OCI-LY7 (cell line): ENCODE measurements at regions not wholly inside any gene's neighbourhood (a gene's known extent, or its start where the extent isn't known, plus 50 kb on each side); places are given as distances from the start of the nearest gene placed in this dataset.

ENCODE experiments used
- BruUV-seq: library from RNA; stranded (reverse); fragments of 400-500 nt; replicated peaks from 2 replicates; lab custom pipeline; 2021; lab: Mats Ljungman, UMichigan
- CTCF ChIA-PET: fragments of 300-600 bp; sonication (Branson Sonifier 250); formaldehyde crosslinking; loops from one replicate; lab custom pipeline; 2022; ENCODE audit warnings: antibody characterized with exemption; ENCODE audit not compliant: unreplicated experiment; lab: Charles Lee
- POLR2A ChIA-PET: fragments of 300-600 bp; sonication (Branson Sonifier 250); formaldehyde crosslinking; loops from one replicate; lab custom pipeline; 2022; ENCODE audit warnings: antibody characterized with exemption; lab: Charles Lee
- DNase-seq: peaks from one replicate; pipeline ENCODE4 v3.0.0-alpha.2; 2015; ENCODE audit warnings: low spot score
- H2AFZ ChIP-seq: fragments of 200-600 bp; sonication (generic), shearing (Covaris generic); 2 replicates; pipeline ENCODE4 v1.6.1; 2014; ENCODE audit warnings: mild to moderate bottlenecking, antibody characterized with exemption, low read length, moderate library complexity
- H3K27ac ChIP-seq: fragments of 200-600 bp; sonication (generic); 2 replicates; pipeline ENCODE4 v1.5.1; 2014; ENCODE audit warnings: mixed run types, low read depth, mild to moderate bottlenecking, moderate library complexity, low read length, inconsistent platforms; ENCODE audit not compliant: poor library complexity, severe bottlenecking
- H3K36me3 ChIP-seq: fragments of 200-600 bp; sonication (generic); 2 replicates; pipeline ENCODE4 v1.6.1; 2014; ENCODE audit warnings: mild to moderate bottlenecking, antibody characterized with exemption, low read length, moderate library complexity, mixed read lengths; ENCODE audit not compliant: insufficient read depth
- H3K4me1 ChIP-seq: fragments of 200-600 bp; sonication (generic); 2 replicates; pipeline ENCODE4 v1.5.1; 2014; ENCODE audit warnings: mild to moderate bottlenecking, low read length; ENCODE audit not compliant: insufficient read depth, poor library complexity, severe bottlenecking
- H3K4me2 ChIP-seq: fragments of 200-600 bp; sonication (generic); 2 replicates; pipeline ENCODE4 v1.6.1; 2014; ENCODE audit warnings: mild to moderate bottlenecking, low read length
- H3K4me3 ChIP-seq: fragments of 200-600 bp; sonication (generic); 2 replicates; pipeline ENCODE4 v1.5.1; 2014; ENCODE audit warnings: mild to moderate bottlenecking, low read depth, low read length; ENCODE audit not compliant: poor library complexity, severe bottlenecking
- H3K79me2 ChIP-seq: fragments of 200-600 bp; sonication (generic); 2 replicates; pipeline ENCODE4 v1.6.1; 2016; ENCODE audit warnings: low read depth, mild to moderate bottlenecking, low read length, moderate library complexity, mixed read lengths; ENCODE audit not compliant: insufficient read depth
- H3K9me2 ChIP-seq: fragments of 200-600 bp; sonication (generic); 2 replicates; pipeline ENCODE4 v1.6.1; 2016; ENCODE audit warnings: mild to moderate bottlenecking, low read length, mixed read lengths; ENCODE audit not compliant: insufficient read depth
- H3K9me3 ChIP-seq: fragments of 200-600 bp; sonication (generic); 2 replicates; pipeline ENCODE4 v1.6.1; 2014; ENCODE audit warnings: mild to moderate bottlenecking, mixed run types, low read length, mixed read lengths
- H4K20me1 ChIP-seq: fragments of 200-600 bp; sonication (generic); 2 replicates; pipeline ENCODE4 v1.6.1; 2014; ENCODE audit warnings: mild to moderate bottlenecking, antibody characterized with exemption, low read length, moderate library complexity, mixed read lengths; ENCODE audit not compliant: insufficient read depth
- EZH2phosphoT487 ChIP-seq: fragments of 200-600 bp; sonication (generic); IDR thresholded peaks from 2 replicates; pipeline ENCODE4 v1.6.1; 2018; ENCODE audit warnings: low read depth, borderline replicate concordance, mild to moderate bottlenecking, mixed run types, antibody characterized with exemption, low read length, moderate library complexity, mixed read lengths
- intact Hi-C: fragments of 100-400 bp; cut with micrococcal nuclease; formaldehyde crosslinking; loops from one replicate; pipeline ENCODE4 v1.10.0; 2022; ENCODE audit not compliant: unreplicated experiment
- TF ChIP-seq, protein P1 (sequence below): fragments of 200-600 bp; sonication (generic); conservative IDR thresholded peaks from 2 replicates; pipeline ENCODE4 v1.5.1; 2014; ENCODE audit warnings: mild to moderate bottlenecking, antibody characterized with exemption, low read length, moderate library complexity, mixed read lengths

DNA sequence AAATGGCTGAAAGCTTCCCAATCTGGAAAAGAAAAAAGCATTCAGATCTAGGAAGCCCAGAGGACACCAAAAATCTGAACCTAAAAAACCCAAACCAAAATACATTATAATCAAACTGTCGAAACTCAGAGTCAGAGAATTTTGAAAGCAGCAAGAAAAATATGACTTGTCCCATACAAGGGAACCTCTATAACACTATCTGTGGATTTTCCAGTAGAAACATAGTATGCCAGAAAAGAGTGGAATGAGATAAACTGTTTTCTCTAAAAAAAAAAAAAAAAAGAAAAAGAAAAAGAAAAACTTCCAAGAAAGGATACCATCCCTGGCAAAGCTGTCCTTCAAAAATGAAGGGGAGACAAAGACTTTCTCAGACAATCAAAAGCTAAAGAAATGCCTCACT, 179.0 kb downstream of the POM121L12 start:
- Histone ChIP-seq H3K4me2 (no peak overlapping the region), H3K9me2 (no peaks in the 10 kb centered on the region), H3K4me1 (no peaks in the 10 kb centered on the region), H2AFZ (no peak overlapping the region), H3K9me3 (peaks cover 13% of the 10 kb centered on the region; the same call in 1 of the 2 replicates), H3K4me3 (no peak overlapping the region), H4K20me1 (no peaks in the 10 kb centered on the region), H3K79me2 (no peaks in the 10 kb centered on the region), H3K36me3 (no peaks in the 10 kb centered on the region), H3K27ac (no peak overlapping the region)
- DNase-seq, result no peak
- ChIA-PET CTCF (no interaction called here), POLR2A (no interaction called here)
- intact Hi-C loops, result no loop called here
- TF ChIP-seq, protein P1, sequence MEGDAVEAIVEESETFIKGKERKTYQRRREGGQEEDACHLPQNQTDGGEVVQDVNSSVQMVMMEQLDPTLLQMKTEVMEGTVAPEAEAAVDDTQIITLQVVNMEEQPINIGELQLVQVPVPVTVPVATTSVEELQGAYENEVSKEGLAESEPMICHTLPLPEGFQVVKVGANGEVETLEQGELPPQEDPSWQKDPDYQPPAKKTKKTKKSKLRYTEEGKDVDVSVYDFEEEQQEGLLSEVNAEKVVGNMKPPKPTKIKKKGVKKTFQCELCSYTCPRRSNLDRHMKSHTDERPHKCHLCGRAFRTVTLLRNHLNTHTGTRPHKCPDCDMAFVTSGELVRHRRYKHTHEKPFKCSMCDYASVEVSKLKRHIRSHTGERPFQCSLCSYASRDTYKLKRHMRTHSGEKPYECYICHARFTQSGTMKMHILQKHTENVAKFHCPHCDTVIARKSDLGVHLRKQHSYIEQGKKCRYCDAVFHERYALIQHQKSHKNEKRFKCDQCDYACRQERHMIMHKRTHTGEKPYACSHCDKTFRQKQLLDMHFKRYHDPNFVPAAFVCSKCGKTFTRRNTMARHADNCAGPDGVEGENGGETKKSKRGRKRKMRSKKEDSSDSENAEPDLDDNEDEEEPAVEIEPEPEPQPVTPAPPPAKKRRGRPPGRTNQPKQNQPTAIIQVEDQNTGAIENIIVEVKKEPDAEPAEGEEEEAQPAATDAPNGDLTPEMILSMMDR, result no peak
- TF ChIP-seq EZH2phosphoT487, result no peak
- BruUV-seq, result no TSS peak

- H3K79me2 ChIP-seq, result no peaks in the 10 kb centered on the region
- no peaks in the 10 kb centered on the region for H3K9me2 ChIP-seq
- no peaks in the 10 kb centered on the region for H4K20me1 ChIP-seq
- no peak overlapping the region for H2AFZ ChIP-seq
- H3K4me2 ChIP-seq, result no peak overlapping the region
- H3K4me1 ChIP-seq, result no peaks in the 10 kb centered on the region
- no peaks in the 10 kb centered on the region for H3K36me3 ChIP-seq
- no peak for DNase-seq
- H3K27ac ChIP-seq, result no peak overlapping the region
- peaks cover 5% of the 10 kb centered on the region; the same call in 1 of the 2 replicates for H3K9me3 ChIP-seq
- intact Hi-C loops, result no loop called here
- ChIA-PET CTCF (no interaction called here), POLR2A (no interaction called here)
- TF ChIP-seq EZH2phosphoT487, result no peak
- TF ChIP-seq, protein P1, result no peak
- BruUV-seq, result no TSS peak
- H3K4me3 ChIP-seq, result no peak overlapping the region
Observed at GRCh38 chr7:53218730-53219504, 183.5 kb downstream of the POM121L12 start.

GRCh38 chr7:53229202-53229601, 193.8 kb downstream of the POM121L12 start:
- H3K4me1 ChIP-seq, result no peaks in the 10 kb centered on the region
- CTCF ChIA-PET, result no interaction called here
- BruUV-seq, result no TSS peak

More at GRCh38 chr7:53229202-53229601, 193.8 kb downstream of the POM121L12 start:
- POLR2A ChIA-PET, result interaction anchor here (0.6 kb wide), 1 partner anchor 274 kb away, joined by 3 read pairs; no protein-coding TSS in a partner anchor
- Histone ChIP-seq H3K9me2 (no peaks in the 10 kb centered on the region), H3K4me2 (no peak overlapping the region), H3K79me2 (no peaks in the 10 kb centered on the region), H3K4me3 (no peak overlapping the region), H3K9me3 (no peaks in the 10 kb centered on the region), H4K20me1 (no peaks in the 10 kb centered on the region), H3K36me3 (no peaks in the 10 kb centered on the region), H3K27ac (no peak overlapping the region), H2AFZ (no peak overlapping the region)
- TF ChIP-seq, protein P1, result no peak
- DNase-seq, result no peak
- intact Hi-C loops, result no loop called here
